Prostate gland (tissue), 2 donors: ENCODE measurements at regions not wholly inside any gene's neighbourhood (a gene's known extent, or its start where the extent isn't known, plus 50 kb on each side); places are given as distances from the start of the nearest gene placed in this dataset.

Experiments
- POLR2A ChIP-seq: fragments of 450-650 bp; IDR thresholded peaks from one replicate; pipeline ENCODE4 v1.6.1; 2016; ENCODE audit warnings: antibody characterized with exemption, mild to moderate bottlenecking
- POLR2AphosphoS5 ChIP-seq: sonication (generic); formaldehyde crosslinking; IDR thresholded peaks from one replicate; pipeline ENCODE4 v1.6.1; 2017; ENCODE audit warnings: antibody characterized with exemption
- TF ChIP-seq, protein P1 (sequence below), 4 experiments: fragments of 200-600 bp in 2 of 4; fragments of 450-650 bp in 2 of 4; sonication (generic) in 2 of 4; IDR thresholded peaks; 1 replicate in 3 of 4; 2 replicates in 1 of 4; pipeline ENCODE4 v1.5.1; 2016 to 2019; ENCODE audit warnings: antibody characterized with exemption in 4 of 4, mild to moderate bottlenecking in 2 of 4, moderate library complexity in 2 of 4

DNA sequence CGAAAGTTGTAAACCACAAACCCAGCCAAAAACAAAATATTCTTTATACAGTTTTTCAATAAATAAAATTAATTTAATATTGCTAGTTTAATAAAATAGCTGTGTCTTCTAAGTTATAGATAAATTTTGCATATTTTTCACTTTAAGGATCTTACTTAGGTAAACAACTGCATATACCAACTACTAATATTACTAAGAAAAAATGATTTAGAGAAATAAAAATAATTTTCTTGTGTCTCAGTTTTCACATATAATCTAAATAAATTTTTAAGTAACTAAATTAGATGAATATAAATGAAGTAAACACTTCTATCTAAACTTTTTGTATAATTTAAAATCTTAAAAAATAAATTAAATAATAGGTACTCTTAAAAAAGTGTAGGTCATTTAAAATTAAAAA lies 67.1 kb upstream of the TOP3B start:
- TF ChIP-seq POLR2AphosphoS5 (no peak), POLR2A (no peak)
- TF ChIP-seq, protein P1, sequence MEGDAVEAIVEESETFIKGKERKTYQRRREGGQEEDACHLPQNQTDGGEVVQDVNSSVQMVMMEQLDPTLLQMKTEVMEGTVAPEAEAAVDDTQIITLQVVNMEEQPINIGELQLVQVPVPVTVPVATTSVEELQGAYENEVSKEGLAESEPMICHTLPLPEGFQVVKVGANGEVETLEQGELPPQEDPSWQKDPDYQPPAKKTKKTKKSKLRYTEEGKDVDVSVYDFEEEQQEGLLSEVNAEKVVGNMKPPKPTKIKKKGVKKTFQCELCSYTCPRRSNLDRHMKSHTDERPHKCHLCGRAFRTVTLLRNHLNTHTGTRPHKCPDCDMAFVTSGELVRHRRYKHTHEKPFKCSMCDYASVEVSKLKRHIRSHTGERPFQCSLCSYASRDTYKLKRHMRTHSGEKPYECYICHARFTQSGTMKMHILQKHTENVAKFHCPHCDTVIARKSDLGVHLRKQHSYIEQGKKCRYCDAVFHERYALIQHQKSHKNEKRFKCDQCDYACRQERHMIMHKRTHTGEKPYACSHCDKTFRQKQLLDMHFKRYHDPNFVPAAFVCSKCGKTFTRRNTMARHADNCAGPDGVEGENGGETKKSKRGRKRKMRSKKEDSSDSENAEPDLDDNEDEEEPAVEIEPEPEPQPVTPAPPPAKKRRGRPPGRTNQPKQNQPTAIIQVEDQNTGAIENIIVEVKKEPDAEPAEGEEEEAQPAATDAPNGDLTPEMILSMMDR (IDR thresholded peaks at IDR 0.05): no peak
